ENCODE measurements at regions not wholly inside any gene's neighbourhood (a gene's known extent, or its start where the extent isn't known, plus 50 kb on each side); places are given as distances from the start of the nearest gene placed in this dataset.

- TF ChIP-seq MGA (IDR thresholded peaks at IDR 0.05) (no peak; the same call in 1 of the 2 replicates), SMAD3 (CRISPR knock-in tag; conservative IDR thresholded peaks at IDR 0.05) (no peak), THAP7 (CRISPR knock-in tag; IDR thresholded peaks at IDR 0.05) (no peak), RBFOX2 (IDR thresholded peaks at IDR 0.05; ENCODE audit: low read depth, low read length) (peak; percentile 60), COPS2 (conservative IDR thresholded peaks at IDR 0.05) (no peak), EP300 (IDR thresholded peaks at IDR 0.05; ENCODE audit: low read length) (peak; percentile 32; the same call in 1 of the 2 replicates), SRSF3 (IDR thresholded peaks at IDR 0.05; ENCODE audit: insufficient read depth, low read length) (no peak), THRB (CRISPR knock-in tag; conservative IDR thresholded peaks at IDR 0.05) (no peak), ZNF224 (CRISPR knock-in tag; IDR thresholded peaks at IDR 0.05) (no peak), KHSRP (IDR thresholded peaks at IDR 0.05) (no peak), RCOR1 (IDR thresholded peaks at IDR 0.05; ENCODE audit: borderline replicate concordance in 1 of 2, low read depth in 2 of 2, low read length in 2 of 2) (peak; percentile 29 to 62; a peak in 2 of 4 replicates), FOXA3 (CRISPR knock-in tag; conservative IDR thresholded peaks at IDR 0.05 in 1 of 2, IDR thresholded peaks at IDR 0.05 in 1 of 2) (0 out of 4 replicates have a peak, but pooled peaks of 1 of the 2 experiments have one; percentile 8), NCOA4 (IDR thresholded peaks at IDR 0.05; ENCODE audit: partially characterized antibody) (no peak)
These were observed 121.5 kb upstream of the SPRY4 start (continued) for GRCh38 chr5:142446131-142446959.

Data from K562 (cell line).